GM18517 (cell line): ENCODE measurements at regions not wholly inside any gene's neighbourhood (a gene's known extent, or its start where the extent isn't known, plus 50 kb on each side); places are given as distances from the start of the nearest gene placed in this dataset.
"Not testable (repeated sequence)": the region's sequence is repeated elsewhere in the genome, so short reads cannot be mapped to it uniquely, and the experiment has no call there.

Experiments used
- ATAC-seq: cut with Tn5 transposase; IDR thresholded peaks from one replicate; pipeline ENCODE4 v1.9.1; 2021; ENCODE audit warnings: mild to moderate bottlenecking, moderate library complexity; ENCODE audit not compliant: unreplicated experiment

GRCh38 chr20:22842793-22843192, 192.3 kb upstream of the SSTR4 start:
- no peak for ATAC-seq

GRCh38 chr20:22844959-22845358, 190.2 kb upstream of the SSTR4 start:
- ATAC-seq = no peak

DNA sequence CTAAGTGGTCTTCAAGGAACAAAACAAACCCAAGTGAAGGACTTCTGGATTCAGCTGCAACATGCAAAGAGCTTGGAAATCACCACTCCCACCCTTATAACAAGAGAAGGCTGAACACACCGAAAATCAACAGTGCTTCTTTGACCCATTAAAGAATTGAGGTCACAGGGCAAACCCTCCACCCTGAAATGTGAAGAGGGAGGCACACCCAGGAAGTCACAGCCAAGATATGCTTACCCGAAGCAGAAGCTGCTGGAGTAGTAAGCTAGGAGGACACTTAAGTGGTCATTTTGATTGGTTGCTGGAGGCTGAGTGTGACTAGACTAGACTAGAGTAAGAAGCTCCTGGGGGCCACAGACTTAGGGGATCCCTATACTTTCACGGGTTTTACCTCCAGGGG, 188.2 kb upstream of the SSTR4 start:
- ATAC-seq = no peak

DNA sequence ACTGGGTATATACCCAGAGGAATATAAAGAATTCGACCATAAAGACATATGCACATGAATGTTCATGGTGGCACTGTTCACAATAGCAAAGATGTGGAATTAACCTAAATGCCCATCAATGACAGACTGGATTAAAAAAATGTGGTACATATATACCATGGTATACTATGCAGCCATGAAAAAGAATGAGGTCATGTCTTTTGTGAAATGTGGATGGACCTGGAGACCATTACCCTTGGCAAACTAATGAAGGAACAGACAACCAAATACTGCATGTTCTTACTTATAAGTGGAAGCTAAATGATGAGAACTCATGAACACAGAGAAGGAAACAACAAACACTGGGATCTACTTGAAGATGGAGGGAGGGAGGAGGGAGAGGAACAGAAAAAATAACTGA, 186.7 kb upstream of the SSTR4 start:
- no peak for ATAC-seq

DNA sequence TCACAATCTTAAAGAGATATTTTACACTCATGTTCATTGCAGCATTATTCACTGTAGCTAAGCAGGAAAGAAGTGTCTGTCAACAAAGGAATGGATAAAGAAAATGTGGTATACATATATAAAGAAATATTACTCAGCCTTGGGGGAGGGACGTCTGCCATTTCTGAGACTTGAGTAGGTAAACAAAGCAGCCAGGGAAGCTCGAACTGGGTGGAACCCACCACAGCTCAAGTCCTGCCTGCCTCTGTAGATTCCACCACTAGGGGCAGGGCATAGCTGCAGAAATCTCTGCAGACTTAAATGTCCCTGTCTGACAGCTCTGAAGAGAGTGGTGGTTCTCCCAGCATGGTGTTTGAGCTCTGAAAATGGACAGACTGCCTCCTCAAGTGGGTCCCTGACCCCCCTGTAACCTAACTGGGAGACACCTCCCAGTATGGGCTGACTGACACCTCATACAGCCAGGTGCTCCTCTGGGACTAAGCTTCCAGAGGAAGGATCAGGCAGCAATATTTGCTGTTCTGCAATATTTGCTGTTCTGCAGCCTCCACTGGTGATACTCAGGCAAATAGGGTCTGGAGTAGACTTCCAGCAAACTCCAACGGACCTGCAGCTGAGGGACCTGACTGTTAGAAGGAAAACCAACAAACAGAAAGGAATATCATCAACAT, 183.3 kb upstream of the SSTR4 start:
- ATAC-seq = not testable (repeated sequence)

DNA sequence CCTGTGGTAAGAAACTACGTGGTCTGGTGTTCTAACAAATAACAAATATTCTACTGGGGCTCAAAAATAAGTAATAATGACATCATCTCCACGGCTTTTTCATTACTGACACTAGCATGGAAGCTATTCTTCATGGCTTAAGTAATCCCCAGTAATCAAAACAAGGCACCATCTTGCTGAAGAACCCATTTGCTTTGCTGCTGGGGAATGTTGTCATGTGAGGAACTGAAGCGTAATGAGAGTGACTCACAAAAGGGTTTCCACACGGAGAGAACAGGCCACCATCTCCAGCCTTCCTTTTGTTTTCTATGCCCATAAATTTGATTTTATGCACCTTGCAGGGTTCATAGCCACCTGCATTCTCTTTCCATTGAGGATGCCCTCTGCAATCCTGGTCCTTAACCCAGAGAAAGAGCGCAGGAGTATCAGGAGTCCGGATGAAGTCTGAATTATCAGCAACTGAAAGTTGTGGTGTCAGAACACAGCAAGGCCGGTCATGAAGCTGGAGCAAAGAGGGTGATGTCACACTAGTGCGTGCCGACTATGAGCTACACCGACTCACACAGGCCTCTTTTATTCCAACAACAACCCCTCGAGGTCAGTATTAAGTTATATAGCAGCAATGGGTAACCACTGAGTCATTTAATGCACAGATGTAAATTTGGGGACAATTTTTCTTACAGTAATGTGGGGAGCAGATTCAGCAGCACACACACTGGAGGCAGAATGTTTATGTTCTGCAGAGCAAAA, 173.7 kb upstream of the SSTR4 start:
- ATAC-seq = no peak

GRCh38 chr20:22861990-22862389, 173.1 kb upstream of the SSTR4 start:
- no peak for ATAC-seq

GRCh38 chr20:22862671-22863230, 172.4 kb upstream of the SSTR4 start:
- ATAC-seq = no peak

GRCh38 chr20:22863826-22864225, 171.3 kb upstream of the SSTR4 start:
- ATAC-seq = no peak

- ATAC-seq = no peak
Measured at GRCh38 chr20:22866812-22867341, 168.2 kb upstream of the SSTR4 start.

- no peak for ATAC-seq
Measured at GRCh38 chr20:22878166-22878565, 156.9 kb upstream of the SSTR4 start.

GRCh38 chr20:22880277-22880676, 154.8 kb upstream of the SSTR4 start:
- ATAC-seq = no peak

GRCh38 chr20:22887796-22888195, 147.3 kb upstream of the SSTR4 start:
- no peak for ATAC-seq

DNA sequence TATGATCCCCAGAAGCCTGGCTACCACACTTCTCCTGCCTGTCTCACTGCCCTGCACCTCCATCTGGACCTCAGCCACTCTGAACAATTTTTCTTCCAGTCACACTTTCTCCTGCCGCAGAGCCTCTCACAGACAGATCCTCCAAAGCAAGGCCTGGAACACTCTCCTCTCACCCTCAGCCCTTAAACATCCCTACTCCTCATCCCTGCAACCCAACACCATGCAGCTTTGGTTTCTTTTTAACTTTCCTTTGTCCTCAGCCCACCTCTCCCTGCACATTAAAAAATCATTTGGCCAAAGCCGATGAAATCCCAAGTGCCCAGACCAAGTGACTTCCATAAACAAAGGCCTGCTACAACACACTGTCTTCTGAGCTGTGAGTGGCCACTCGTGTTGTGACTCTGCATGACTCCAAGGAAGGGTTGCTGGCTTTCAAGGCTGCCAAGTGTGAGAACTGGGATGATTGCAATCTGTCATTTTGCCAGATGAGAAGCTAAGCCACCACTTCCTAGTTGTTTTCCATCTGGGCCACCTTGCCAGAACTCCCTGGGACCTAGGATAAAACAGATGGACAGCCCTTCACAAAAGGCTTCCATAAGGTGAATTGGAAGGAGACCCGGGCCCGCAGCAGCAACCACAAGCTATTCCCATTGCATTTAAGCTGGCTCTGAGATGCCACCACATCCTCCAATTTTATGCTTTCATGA, 144.4 kb upstream of the SSTR4 start:
- ATAC-seq = no peak

GRCh38 chr20:22901164-22901563, 133.9 kb upstream of the SSTR4 start:
- no peak for ATAC-seq

DNA sequence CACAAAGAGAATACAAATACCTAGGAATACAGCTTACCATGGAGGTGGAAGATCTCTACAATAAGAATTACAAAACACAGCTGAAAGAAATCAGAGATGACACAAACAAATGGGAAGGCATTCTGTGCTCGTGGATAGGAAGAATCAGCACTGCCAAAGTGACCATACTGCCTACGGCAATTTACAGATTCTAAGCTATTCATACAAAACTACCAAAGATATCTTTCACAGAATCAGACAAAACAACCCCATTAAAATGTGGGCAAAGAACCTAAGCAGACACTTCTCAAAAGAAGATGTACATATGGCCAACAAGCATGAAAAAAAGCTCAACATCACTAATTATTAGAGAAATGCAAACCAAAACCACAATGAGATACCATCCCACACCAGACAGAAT, 133.2 kb upstream of the SSTR4 start:
- ATAC-seq = no peak

DNA sequence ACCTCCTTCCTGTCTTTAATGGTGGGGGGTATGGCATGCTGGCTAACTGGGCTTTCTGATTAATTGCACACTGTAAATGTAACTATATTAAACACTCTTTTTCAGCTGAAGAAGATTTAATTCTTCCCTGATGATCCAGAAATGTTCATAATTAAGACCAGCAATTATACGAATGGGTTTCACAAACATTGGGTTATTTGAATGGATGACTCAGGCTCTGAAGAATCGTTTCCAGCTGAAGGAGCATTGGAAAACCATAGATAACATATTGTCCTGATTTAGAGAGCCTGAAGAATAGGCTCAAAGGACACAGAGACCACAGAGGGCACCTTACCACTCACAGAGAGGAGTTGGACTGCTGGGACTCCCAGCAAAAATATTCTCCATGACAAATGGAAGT, 130.7 kb upstream of the SSTR4 start:
- no peak for ATAC-seq

DNA sequence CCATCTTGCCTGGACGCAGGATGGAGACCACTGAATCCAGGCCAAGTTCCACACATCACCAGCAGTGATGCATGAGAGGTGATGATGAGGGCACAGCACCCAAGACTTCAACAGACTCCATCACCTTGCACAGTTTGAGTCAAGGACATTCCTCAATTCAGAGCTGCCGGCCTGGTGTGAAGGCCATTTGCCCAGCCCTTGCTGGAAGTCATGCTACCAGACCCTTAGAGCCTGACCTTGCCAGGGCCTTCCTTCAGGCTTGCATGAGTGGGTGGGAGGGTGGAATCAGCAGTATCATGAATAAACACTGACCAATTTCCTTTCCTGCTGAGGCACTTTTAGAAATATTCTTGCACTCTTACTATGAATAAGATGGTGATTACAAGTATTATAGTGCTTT, 130.2 kb upstream of the SSTR4 start:
- ATAC-seq = no peak

- no peak for ATAC-seq
Measured at GRCh38 chr20:22905658-22906057, 129.5 kb upstream of the SSTR4 start.

DNA sequence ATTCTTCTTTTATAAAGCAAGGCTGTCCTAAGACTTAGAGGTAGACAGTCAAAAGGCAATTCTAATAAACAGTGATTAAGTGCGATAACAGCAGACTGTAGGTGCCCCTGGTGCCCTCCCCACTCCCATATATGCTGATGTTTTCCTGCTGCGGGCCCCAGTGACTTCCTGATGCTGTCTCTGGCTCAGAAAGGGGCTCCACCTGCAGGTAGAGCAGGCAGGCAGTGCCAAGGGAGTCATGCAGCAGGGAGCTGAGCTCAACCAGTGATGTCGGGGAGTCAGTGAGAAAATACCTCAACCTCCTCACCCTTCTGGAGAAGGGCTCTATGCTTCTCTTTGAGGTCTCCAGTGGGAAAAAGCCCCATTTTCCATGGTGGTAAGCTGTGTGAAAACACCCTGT, 126.7 kb upstream of the SSTR4 start:
- ATAC-seq = no peak

GRCh38 chr20:22908944-22909343, 126.2 kb upstream of the SSTR4 start:
- ATAC-seq = no peak
